ENCODE measurements at regions not wholly inside any gene's neighbourhood (a gene's known extent, or its start where the extent isn't known, plus 50 kb on each side); places are given as distances from the start of the nearest gene placed in this dataset.
A peak's percentile ranks its signal among the peaks of the same experiment; 100 is the strongest.

- Histone ChIP-seq H3K4me2 (replicated peaks; ENCODE audit: low read depth, low read length, poor library complexity, severe bottlenecking) (no peak overlapping the region), H3K9ac (ENCODE audit: low read length) (no peak overlapping the region), H3K4me1 (ENCODE audit: control insufficient read depth in 2 of 2, insufficient read depth in 2 of 2, low read length in 2 of 2) (no peaks in the 10 kb centered on the region), H3K36me3 (replicated peaks in 1 of 2; ENCODE audit: control extremely low read depth in 1 of 2, control insufficient read depth in 1 of 2, extremely low read depth in 1 of 2, insufficient read depth in 2 of 2, low read length in 1 of 2) (no peaks in the 10 kb centered on the region), H3K9me3 (ENCODE audit: control extremely low read depth in 1 of 3, control insufficient read depth in 2 of 3, insufficient read depth in 1 of 3, low read length in 2 of 3) (no peaks in the 10 kb centered on the region), H2AFZ (ENCODE audit: insufficient read depth, low read depth, low read length, poor library complexity, severe bottlenecking) (peak overlapping the region; percentile 22), H4K20me1 (ENCODE audit: control insufficient read depth, insufficient read depth, low read length, poor library complexity, severe bottlenecking) (no peaks in the 10 kb centered on the region), H3K27me3 (replicated peaks in 1 of 4; ENCODE audit: control extremely low read depth in 1 of 4, control insufficient read depth in 3 of 4, insufficient read depth in 4 of 4, low read length in 3 of 4) (no peaks in the 10 kb centered on the region), H3K79me2 (ENCODE audit: control insufficient read depth, insufficient read depth, low read length) (no peaks in the 10 kb centered on the region), H3K27ac (ENCODE audit: low read length in 2 of 2) (no peak overlapping the region), H3K4me3 (ENCODE audit: control extremely low read depth in 1 of 5, extremely low read depth in 1 of 5, insufficient read depth in 1 of 5, low read depth in 2 of 5, low read length in 4 of 5) (no peak overlapping the region)
- intact Hi-C loops (cut with micrococcal nuclease): no loop called here
- Mint-ChIP-seq H3K27ac (no peak overlapping the region), H3K4me1 (no peaks in the 10 kb centered on the region), H3K9me3 (ENCODE audit: insufficient read depth) (peaks cover 6% of the 10 kb centered on the region), H3K4me3 (no peak overlapping the region), H3K27me3 (peaks cover 5% of the 10 kb centered on the region)
- 70% methylated on average over 3 of the region's 5 CpGs for WGBS (ENCODE audit: insufficient coverage)
- ChIA-PET CTCF (no interaction called here), POLR2A (no interaction called here)
- TF ChIP-seq CTCF (IDR thresholded peaks at IDR 0.05) (no peak), EZH2 (IDR thresholded peaks at IDR 0.05; ENCODE audit: borderline replicate concordance, insufficient read depth, low read depth, low read length, poor library complexity, severe bottlenecking) (no peak)
- no peak for DNase-seq
- no peak for ATAC-seq (ENCODE audit: low read depth)
Measured at GRCh38 chr7:145031162-145031561, 195.3 kb upstream of the TPK1 start.

- peaks cover 1% of the 10 kb centered on the region for H3K27me3 Mint-ChIP-seq
- Histone ChIP-seq H4K20me1 (ENCODE audit: control insufficient read depth, insufficient read depth, low read length, poor library complexity, severe bottlenecking) (no peaks in the 10 kb centered on the region), H3K27me3 (replicated peaks in 1 of 4; ENCODE audit: control extremely low read depth in 1 of 4, control insufficient read depth in 3 of 4, insufficient read depth in 4 of 4, low read length in 3 of 4) (no peaks in the 10 kb centered on the region), H2AFZ (ENCODE audit: insufficient read depth, low read depth, low read length, poor library complexity, severe bottlenecking) (peak overlapping the region; percentile 22), H3K4me3 (ENCODE audit: control extremely low read depth in 1 of 5, extremely low read depth in 1 of 5, insufficient read depth in 1 of 5, low read depth in 2 of 5, low read length in 4 of 5) (no peak overlapping the region), H3K4me1 (ENCODE audit: control insufficient read depth in 2 of 2, insufficient read depth in 2 of 2, low read length in 2 of 2) (no peaks in the 10 kb centered on the region), H3K36me3 (replicated peaks in 1 of 2; ENCODE audit: control extremely low read depth in 1 of 2, control insufficient read depth in 1 of 2, extremely low read depth in 1 of 2, insufficient read depth in 2 of 2, low read length in 1 of 2) (no peaks in the 10 kb centered on the region), H3K79me2 (ENCODE audit: control insufficient read depth, insufficient read depth, low read length) (no peaks in the 10 kb centered on the region), H3K9me3 (ENCODE audit: control extremely low read depth in 1 of 3, control insufficient read depth in 2 of 3, insufficient read depth in 1 of 3, low read length in 2 of 3) (no peaks in the 10 kb centered on the region), H3K9ac (ENCODE audit: low read length) (no peak overlapping the region), H3K4me2 (replicated peaks; ENCODE audit: low read depth, low read length, poor library complexity, severe bottlenecking) (no peak overlapping the region), H3K27ac (ENCODE audit: low read length in 2 of 2) (no peak overlapping the region)
- H3K4me3 Mint-ChIP-seq: no peak overlapping the region
- DNase-seq (no peak), ATAC-seq (ENCODE audit: low read depth) (no peak)
- no peak overlapping the region for H3K27ac Mint-ChIP-seq
- TF ChIP-seq CTCF (IDR thresholded peaks at IDR 0.05) (no peak), EZH2 (IDR thresholded peaks at IDR 0.05; ENCODE audit: borderline replicate concordance, insufficient read depth, low read depth, low read length, poor library complexity, severe bottlenecking) (no peak)
- H3K4me1 Mint-ChIP-seq: no peaks in the 10 kb centered on the region
- CTCF ChIA-PET: no interaction called here
- POLR2A ChIA-PET: no interaction called here
- intact Hi-C loops (cut with micrococcal nuclease): no loop called here
- peaks cover 6% of the 10 kb centered on the region for H3K9me3 Mint-ChIP-seq (ENCODE audit: insufficient read depth)
- WGBS (ENCODE audit: insufficient coverage): 91% methylated on average over 5 of the region's 5 CpGs
Measured at GRCh38 chr7:145030754-145031153, 194.9 kb upstream of the TPK1 start.
